ENCODE measurements at regions not wholly inside any gene's neighbourhood (a gene's known extent, or its start where the extent isn't known, plus 50 kb on each side); places are given as distances from the start of the nearest gene placed in this dataset.
A peak's percentile ranks its signal among the peaks of the same experiment; 100 is the strongest.

DNA sequence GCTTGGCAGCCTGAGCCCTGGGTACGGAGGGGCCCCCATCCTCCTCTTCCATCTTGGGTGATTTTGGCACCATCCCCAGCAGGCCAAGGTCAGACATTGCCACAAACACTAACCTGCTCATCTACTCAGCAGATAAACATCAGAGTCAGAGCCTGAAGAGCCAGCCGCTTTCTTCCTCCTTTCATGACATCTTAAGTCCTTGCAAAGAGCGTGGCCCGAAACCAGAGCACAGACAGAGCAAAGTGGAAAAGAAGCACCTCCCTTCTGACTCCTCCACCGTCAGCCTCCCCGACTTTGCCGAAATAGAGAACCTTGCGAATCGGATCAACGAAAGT is 60.4 kb upstream of the RPH3AL start:
- no peak for DNase-seq

DNA sequence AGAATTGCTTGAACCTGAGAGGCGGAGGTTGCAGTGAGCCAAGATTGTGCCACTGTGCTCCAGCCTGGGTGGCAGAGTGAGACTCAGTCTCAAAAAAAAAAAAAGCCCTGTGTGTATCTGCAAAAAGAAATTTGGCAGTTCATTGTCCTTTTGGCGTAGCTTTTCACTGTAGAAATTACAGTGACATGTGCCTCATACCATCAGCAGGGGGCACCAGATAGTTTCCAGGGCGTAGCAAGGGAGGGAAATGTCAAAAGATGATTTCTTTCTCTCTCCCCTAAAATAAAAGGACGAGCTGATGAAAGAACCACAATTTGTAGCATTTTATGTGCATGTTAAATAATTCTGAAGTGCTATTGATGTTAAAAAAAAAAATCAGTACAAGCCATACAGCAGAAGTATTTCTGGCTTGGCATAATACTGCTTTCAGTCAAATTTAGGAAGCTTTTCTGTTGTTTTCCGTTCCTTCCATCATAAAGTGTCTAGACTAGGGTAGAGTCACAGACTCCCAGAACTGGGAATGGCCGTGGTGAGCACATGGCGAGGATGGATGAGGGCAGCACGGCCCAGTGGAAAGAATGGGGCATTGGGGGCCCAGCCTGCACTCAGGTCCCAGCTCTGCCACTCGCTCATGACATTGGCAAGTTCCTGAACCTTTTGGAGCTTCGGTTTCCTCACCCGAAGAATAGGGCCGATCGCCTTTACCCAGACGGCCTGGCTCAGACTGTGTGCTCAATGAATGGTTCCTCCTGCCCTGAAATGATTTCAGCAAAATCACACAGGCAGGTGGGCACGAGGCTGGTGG is 59.8 kb upstream of the RPH3AL start:
- DNase-seq, result peak in 5 of 14 donors; percentile 2 to 61 (median 4)

DNA sequence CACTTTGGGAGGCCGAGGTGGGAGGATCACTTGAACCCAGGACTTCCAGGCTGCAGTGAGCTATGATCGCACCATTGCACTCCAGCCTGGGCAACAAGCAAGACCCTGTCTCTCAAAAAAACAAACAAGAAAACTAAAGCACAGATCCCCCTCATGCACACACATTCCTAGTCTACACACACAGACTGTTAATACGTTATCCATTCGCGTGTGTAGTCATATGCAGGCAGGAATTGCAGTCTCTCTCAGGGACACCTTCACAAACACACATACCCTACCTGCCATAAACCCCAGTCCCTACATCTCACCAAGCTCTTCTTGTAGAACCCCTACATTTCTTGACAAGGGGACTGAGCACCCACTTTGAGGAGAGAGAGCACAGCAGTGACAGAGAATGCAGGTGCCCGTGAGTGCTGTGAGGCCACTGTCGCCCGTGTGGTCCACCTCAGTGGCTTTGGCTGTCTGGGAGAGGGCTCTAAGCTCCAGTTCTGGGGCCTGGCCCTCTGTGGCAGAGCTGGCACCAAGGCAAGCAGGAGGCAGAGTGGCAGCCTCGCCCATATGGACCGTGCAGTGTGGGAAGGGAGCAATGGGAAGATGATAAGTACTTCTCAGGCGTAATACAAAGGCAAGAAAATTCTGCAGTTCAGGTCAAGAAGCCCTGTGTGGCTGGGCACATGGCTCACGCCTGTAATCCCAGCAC is 59.0 kb upstream of the RPH3AL start:
- peak in 1 of 14 donors; percentile 16 for DNase-seq

DNA sequence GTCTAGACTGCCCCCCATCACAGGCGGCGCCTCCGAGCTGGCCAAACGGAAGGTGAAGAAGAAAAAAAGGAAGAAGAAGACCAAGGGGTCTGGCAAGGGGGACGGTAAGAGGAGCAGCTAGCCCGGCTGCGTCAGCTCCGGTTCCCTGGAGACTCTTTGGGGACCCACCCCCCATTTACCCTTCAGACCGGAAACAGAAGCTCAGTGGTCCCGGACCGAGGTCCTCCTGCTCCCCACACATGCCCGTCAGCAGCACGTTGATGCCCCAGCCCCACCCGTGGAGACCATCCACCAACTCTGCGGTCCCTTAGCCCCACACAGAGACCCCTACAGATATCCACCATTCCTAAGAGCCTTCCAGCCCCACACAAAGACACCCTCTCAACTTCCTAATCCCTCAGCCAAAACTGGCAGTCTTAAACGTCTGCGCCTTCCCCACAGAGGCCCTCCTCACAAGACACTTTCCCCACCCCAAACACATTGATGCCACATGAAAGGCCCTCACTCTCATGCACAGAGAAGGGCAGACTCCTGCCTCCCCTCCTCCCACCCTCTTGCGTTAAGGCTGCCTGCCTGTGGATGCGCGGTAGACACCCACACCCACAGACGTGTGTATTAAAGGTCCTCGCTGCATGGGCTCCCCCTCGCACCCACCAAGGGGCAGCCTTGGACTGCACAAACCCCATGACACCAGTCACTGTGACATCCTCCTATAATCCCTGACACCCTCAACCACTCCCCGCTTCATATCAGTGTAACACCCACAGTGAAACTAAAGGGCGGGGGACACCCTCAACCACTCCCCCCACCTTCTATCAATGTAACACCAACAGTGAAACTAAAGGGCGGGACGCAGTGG is 58.2 kb upstream of the RPH3AL start:
- DNase-seq, result peak in 3 of 14 donors; percentile 4 to 34 (median 31)

DNA sequence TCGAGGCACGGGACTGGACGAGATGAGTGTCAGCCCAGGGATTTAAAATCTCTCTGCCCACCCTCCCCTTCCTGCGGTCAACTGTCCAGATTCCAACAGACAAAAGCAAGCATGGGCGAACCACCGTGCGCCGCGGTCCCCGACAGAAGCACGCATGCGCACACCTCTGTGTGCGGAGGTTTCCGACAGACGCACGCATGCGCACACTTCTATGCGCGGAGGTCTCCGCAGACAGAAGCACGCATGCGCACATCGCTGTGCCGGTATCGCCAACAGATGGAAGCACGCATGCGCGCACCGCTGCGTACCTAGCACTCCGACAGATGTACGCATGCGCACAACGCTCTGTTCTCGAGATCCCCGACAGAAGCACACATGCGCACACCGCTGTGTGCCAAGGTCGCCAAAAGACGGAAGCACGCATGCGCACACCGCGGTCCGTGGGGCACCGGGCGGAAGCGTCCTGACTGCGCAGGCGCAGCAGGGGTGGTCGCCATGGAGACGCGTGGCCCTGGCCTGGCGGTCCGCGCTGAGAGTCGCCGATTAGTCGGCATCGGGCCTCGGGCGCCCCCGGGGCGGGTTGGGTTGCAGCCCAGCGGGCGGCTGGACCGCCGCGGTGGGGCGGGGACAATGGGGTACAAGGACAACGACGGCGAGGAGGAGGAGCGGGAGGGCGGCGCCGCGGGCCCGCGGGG is 57.4 kb upstream of the RPH3AL start:
- peak; percentile 84 to 99 (median 96) for DNase-seq

DNA sequence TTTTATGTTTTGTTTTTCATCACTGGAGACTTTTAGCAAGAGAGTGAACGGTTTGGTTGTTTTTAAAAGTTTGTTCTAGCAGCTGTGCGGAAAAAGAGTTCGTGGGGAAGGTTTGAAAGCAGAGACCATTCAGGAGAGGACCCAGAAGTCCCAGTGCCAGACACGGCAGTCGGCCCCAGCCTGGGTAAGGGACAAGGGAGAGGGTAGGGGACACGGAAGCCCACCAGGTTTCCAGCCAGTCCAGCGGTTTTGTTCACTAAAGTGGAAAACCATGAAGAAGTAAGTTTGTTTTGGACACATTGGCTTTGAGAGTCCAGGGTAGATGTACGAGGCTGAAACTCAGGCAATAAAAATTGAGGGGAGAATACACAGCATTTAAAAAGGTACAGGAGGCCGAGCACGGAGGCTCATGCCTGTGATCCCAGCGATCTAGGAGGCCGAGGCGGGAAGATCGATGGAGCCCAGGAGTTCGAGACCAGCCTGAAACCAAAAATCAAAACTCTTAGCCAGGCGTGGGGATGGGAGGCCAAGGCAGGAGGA is 56.8 kb upstream of the RPH3AL start:
- peak in 2 of 14 donors; percentile 24 to 41 for DNase-seq

DNA sequence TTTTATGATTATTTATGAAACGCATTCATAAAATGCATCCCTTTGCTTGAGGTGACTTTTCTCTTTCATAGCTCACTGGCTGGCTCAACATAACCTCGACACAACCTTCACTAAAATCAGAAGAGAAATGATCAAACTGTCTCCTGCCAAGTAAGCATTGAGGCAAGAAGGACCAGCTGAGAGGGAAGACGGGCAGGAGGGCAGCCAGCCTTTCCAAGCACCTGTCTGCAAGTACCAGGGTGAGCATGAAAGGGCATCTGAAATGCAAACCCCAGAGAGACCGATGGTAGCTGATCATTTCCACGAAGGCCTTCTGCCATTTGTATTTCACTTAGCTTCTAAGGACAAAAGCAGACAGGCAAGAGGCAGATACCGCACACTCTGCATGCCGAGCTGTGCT is 52.1 kb upstream of the RPH3AL start:
- no peak for DNase-seq
